ENCODE measurements at regions not wholly inside any gene's neighbourhood (a gene's known extent, or its start where the extent isn't known, plus 50 kb on each side); places are given as distances from the start of the nearest gene placed in this dataset.

DNA sequence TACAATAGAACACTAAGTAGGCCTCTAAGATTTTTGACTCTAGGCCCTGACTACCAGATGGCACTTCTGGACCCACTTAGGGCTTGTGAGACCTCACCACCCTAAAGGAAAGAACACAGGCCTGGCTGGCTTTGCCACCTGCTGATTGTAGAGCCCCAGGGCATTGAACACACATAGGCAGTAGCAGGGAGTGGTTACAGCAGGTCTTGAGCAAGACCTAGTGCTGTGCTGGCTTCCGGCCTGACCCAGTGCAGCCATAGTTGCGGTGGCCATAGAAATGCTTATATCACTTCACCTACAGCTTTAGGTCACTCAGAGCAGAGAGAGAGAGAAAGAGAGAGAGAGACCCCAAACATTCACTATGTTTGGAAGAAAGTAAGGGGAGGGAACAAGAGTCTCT lies 223.2 kb downstream of the LRATD1 start:
- Histone ChIP-seq H3K36me3 (no peaks in the 10 kb centered on the region), H3K27ac (no peak overlapping the region), H3K27me3 (no peaks in the 10 kb centered on the region), H3K9me3 (no peaks in the 10 kb centered on the region), H3K4me1 (ENCODE audit: control insufficient read depth in 1 of 2, insufficient read depth in 1 of 2, low read depth in 1 of 2, low read length in 1 of 2) (no peaks in the 10 kb centered on the region), H3K4me3 (ENCODE audit: low read depth in 1 of 2, low read length in 1 of 2) (no peak overlapping the region)
- TF ChIP-seq, protein P1, sequence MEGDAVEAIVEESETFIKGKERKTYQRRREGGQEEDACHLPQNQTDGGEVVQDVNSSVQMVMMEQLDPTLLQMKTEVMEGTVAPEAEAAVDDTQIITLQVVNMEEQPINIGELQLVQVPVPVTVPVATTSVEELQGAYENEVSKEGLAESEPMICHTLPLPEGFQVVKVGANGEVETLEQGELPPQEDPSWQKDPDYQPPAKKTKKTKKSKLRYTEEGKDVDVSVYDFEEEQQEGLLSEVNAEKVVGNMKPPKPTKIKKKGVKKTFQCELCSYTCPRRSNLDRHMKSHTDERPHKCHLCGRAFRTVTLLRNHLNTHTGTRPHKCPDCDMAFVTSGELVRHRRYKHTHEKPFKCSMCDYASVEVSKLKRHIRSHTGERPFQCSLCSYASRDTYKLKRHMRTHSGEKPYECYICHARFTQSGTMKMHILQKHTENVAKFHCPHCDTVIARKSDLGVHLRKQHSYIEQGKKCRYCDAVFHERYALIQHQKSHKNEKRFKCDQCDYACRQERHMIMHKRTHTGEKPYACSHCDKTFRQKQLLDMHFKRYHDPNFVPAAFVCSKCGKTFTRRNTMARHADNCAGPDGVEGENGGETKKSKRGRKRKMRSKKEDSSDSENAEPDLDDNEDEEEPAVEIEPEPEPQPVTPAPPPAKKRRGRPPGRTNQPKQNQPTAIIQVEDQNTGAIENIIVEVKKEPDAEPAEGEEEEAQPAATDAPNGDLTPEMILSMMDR (IDR thresholded peaks at IDR 0.05) = no peak

DNA sequence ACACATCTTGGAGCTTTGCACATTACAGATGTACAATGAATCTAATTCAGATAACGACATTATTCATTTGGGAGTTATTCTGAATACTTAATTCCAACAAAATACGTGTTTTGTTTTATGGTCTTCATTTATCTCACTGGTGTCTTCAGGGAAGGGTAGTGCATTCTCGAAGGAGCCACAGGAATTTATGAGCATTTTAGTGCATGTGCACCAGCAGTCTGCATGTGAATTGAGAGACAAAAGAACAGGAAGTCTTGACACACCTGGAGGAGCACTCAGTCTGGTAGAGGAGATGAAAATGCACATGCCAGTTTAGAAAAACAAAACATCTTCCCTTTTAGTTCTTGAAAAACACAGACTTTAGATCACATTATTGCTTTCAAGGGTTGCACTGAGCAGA lies 228.7 kb downstream of the LRATD1 start:
- no peaks in the 10 kb centered on the region for H3K27me3 ChIP-seq
- H3K9me3 ChIP-seq = no peaks in the 10 kb centered on the region
- TF ChIP-seq, protein P1 (IDR thresholded peaks at IDR 0.05) = no peak
- H3K27ac ChIP-seq = no peak overlapping the region
- H3K36me3 ChIP-seq = no peaks in the 10 kb centered on the region
- H3K4me3 ChIP-seq (ENCODE audit: low read depth in 1 of 2, low read length in 1 of 2) = no peak overlapping the region
- no peaks in the 10 kb centered on the region for H3K4me1 ChIP-seq (ENCODE audit: control insufficient read depth in 1 of 2, insufficient read depth in 1 of 2, low read depth in 1 of 2, low read length in 1 of 2)

DNA sequence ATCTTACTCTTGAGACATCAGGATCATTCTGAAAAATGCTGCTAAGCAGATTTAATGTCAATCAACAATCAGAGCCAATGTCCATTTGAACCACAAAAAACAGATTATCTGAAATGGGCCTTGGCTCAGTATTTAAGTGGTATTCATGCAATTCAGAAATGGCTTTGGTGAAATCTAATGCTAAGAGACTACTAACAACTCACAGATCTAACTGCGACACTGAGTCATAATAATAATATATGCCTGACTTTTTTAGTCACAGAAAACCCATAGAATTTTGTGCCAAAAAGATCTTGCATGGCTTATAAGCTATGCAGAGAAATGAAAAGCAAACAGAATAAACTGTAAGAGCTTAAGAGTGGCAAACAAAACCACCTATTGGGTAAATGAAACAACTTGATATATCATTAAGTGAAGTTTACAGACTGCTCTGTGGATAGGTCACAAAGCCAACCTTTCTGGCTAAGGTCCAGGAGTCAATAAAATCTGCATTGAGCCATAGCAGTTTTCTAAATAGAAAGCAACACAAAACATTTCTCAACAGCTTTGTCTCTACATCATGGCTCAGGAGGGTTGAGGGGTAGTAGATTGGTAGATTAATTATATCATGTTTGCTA lies 234.3 kb downstream of the LRATD1 start:
- no peaks in the 10 kb centered on the region for H3K36me3 ChIP-seq
- no peaks in the 10 kb centered on the region for H3K4me1 ChIP-seq (ENCODE audit: control insufficient read depth in 1 of 2, insufficient read depth in 1 of 2, low read depth in 1 of 2, low read length in 1 of 2)
- H3K4me3 ChIP-seq (ENCODE audit: low read depth in 1 of 2, low read length in 1 of 2) = no peak overlapping the region
- TF ChIP-seq, protein P1 (IDR thresholded peaks at IDR 0.05) = no peak
- H3K27me3 ChIP-seq = no peaks in the 10 kb centered on the region
- H3K9me3 ChIP-seq = no peaks in the 10 kb centered on the region
- no peak overlapping the region for H3K27ac ChIP-seq

DNA sequence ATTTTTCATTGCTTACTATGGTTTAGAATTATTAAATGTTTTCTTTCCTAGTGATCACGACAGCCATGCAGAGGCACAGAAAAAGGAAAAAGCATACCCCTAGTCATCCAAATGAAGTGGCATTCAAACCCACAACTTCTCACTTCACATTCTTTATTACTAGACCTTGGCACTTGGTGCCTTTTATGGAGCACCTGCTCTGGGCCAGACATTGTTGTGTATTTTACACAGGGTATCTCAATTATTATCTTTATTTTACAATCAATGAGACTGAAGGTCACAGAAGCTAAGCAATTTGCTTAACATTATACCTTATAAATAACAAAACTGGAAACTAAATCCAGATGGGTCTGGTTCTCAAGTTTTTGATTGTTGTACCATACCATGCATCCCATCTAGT lies 235.3 kb downstream of the LRATD1 start:
- Histone ChIP-seq H3K9me3 (no peaks in the 10 kb centered on the region), H3K27ac (no peak overlapping the region), H3K27me3 (no peaks in the 10 kb centered on the region), H3K4me3 (ENCODE audit: low read depth in 1 of 2, low read length in 1 of 2) (no peak overlapping the region), H3K36me3 (no peaks in the 10 kb centered on the region), H3K4me1 (ENCODE audit: control insufficient read depth in 1 of 2, insufficient read depth in 1 of 2, low read depth in 1 of 2, low read length in 1 of 2) (no peaks in the 10 kb centered on the region)
- TF ChIP-seq, protein P1 (IDR thresholded peaks at IDR 0.05) = no peak

DNA sequence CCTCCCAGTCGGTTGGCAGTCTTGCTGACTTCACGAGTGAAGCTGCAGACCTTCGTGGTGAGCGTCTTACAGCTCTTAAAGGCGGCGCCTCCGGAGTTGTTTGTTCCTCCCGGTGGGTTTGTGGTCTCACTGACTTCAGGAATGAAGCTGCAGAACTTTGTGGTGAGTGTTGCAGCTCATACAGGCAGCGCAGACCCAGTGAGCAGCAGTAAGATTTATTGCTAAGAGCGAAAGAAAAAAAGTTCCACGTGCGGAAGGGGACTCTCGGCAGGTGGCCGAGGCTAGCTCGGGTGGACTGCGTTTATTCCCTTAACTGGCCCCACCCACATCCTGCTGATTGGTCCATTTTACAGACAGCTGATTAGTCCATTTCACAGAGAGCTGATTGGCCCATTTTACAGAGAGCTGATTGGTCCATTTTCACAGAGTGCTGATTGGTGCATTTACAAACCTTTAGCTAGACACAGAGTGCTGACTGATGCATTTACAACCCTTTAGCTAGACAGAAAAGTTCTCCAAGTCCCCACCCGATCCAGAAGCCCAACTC lies 240.3 kb downstream of the LRATD1 start:
- Histone ChIP-seq H3K9me3 (no peaks in the 10 kb centered on the region), H3K4me1 (ENCODE audit: control insufficient read depth in 1 of 2, insufficient read depth in 1 of 2, low read depth in 1 of 2, low read length in 1 of 2) (no peaks in the 10 kb centered on the region), H3K27me3 (no peaks in the 10 kb centered on the region), H3K27ac (no peak overlapping the region), H3K36me3 (no peaks in the 10 kb centered on the region), H3K4me3 (ENCODE audit: low read depth in 1 of 2, low read length in 1 of 2) (no peak overlapping the region)
- TF ChIP-seq, protein P1 (IDR thresholded peaks at IDR 0.05) = no peak
